SK-N-MC (cell line): ENCODE measurements at regions not wholly inside any gene's neighbourhood (a gene's known extent, or its start where the extent isn't known, plus 50 kb on each side); places are given as distances from the start of the nearest gene placed in this dataset.

Source experiments
- EZH2 ChIP-seq: fragments of 200-600 bp; sonication (generic); IDR thresholded peaks from one replicate; pipeline ENCODE4 v1.6.1; 2017; ENCODE audit warnings: antibody characterized with exemption
- FOXP2 ChIP-seq: optimal IDR thresholded peaks from 2 replicates; pipeline ENCODE3; 2011; ENCODE audit warnings: mild to moderate bottlenecking, moderate library complexity; ENCODE audit not compliant: insufficient read depth; ENCODE audit errors: extremely low read length, control extremely low read depth
- POLR2AphosphoS5 ChIP-seq: IDR thresholded peaks from 2 replicates; pipeline ENCODE4 v1.6.1; 2012; ENCODE audit warnings: mild to moderate bottlenecking, low read depth, low read length, borderline replicate concordance

- no peak for TF ChIP-seq POLR2AphosphoS5
- TF ChIP-seq EZH2 = no peak
- no peak for TF ChIP-seq FOXP2
Measured at GRCh38 chr6:9979996-9980395, 434.9 kb downstream of the TFAP2A start.
